ENCODE measurements at regions not wholly inside any gene's neighbourhood (a gene's known extent, or its start where the extent isn't known, plus 50 kb on each side); places are given as distances from the start of the nearest gene placed in this dataset.

DNA sequence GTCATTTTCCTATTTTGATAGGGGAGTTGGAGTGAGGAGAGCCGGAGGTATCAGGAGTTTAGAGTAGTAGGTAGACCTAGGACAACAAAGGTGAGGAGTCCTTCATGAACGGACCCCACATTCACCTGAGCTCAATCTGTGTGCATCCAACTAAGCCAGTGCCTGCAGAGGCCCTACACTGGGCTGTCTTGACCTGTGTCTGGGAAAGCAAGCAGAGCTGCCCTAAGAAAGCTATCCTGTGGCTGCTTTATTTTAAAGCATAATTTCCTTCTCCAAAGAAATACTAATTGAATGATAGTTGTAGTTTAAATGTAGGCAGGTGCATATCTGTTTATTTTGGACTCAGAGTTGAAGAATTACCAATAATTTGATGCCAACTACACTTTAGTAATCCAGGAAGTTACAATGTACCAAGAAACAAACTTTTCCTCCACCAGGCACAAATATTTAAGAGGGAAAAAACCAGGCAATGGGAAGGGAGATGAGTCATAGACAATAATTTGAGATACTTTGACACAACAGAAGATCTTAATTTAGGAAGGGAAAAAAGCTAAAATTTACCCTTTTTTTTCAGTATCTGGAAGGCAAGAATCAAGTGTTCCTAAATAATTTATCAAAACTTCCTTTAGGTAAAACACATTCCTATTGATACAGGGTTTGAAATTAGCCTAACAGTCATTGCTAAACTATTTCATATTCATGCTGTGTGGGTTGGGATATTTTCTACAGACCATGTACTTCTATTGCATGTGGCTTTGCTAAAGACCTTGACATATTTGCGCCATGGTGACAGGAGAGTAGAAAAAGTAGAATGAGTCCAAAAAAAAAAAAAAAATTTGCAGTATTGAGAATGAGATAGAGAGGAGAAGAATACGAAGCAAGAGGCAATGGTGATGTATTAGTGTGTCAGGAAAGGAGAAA, 376.6 kb upstream of the TUSC1 start:
- TF ChIP-seq, protein P1, sequence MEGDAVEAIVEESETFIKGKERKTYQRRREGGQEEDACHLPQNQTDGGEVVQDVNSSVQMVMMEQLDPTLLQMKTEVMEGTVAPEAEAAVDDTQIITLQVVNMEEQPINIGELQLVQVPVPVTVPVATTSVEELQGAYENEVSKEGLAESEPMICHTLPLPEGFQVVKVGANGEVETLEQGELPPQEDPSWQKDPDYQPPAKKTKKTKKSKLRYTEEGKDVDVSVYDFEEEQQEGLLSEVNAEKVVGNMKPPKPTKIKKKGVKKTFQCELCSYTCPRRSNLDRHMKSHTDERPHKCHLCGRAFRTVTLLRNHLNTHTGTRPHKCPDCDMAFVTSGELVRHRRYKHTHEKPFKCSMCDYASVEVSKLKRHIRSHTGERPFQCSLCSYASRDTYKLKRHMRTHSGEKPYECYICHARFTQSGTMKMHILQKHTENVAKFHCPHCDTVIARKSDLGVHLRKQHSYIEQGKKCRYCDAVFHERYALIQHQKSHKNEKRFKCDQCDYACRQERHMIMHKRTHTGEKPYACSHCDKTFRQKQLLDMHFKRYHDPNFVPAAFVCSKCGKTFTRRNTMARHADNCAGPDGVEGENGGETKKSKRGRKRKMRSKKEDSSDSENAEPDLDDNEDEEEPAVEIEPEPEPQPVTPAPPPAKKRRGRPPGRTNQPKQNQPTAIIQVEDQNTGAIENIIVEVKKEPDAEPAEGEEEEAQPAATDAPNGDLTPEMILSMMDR (IDR thresholded peaks at IDR 0.05), result no peak
- no peak for TF ChIP-seq POLR2A (IDR thresholded peaks at IDR 0.05)
